ENCODE measurements at regions not wholly inside any gene's neighbourhood (a gene's known extent, or its start where the extent isn't known, plus 50 kb on each side); places are given as distances from the start of the nearest gene placed in this dataset.
"Not testable (repeated sequence)": the region's sequence is repeated elsewhere in the genome, so short reads cannot be mapped to it uniquely, and the experiment has no call there.

DNA sequence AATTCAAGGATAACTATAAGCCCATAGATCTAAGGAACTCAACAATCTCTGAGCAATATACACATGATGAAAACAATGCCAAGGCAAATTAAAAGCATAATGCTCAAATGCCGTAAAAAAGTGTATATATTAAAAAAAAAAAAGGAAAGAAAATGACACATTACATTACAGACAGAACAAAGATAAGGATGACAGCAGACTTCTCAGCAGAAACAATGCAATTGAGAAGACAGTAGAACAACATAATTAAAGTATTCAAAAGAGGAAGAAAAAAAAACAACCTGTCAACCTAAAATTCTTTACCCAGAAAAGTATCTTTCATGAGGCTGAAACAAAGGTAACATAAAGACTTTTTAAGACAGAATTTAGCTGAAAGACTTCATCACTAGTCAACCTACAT, 591.7 kb downstream of the ZNF608 start:
- DNase-seq, result no peak

DNA sequence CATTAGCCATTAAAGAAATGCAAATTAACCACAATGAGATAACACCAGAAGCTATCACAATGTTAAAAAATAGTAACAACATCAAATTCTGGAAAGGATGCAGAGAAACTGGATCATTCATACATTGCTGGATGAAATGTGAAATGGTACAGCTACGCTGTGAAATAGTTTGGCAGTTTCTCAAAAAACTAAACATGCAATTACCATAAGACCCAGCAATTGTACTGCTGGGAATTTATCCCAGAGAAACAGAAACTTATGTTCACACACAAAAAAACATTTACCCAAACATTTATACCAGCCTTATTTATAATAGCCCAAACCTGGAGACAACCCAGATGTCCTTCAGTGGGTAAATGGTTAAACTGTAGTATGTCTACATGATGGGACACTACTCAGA, 592.9 kb downstream of the ZNF608 start:
- DNase-seq, result no peak

GRCh38 chr5:124148574-124148973, 597.9 kb downstream of the ZNF608 start:
- no peak for DNase-seq

- no peak for DNase-seq
Measured at GRCh38 chr5:124140060-124140459, 606.4 kb downstream of the ZNF608 start.

- no peak for DNase-seq
Measured at GRCh38 chr5:124139477-124139876, 607.0 kb downstream of the ZNF608 start.

GRCh38 chr5:124136609-124137008, 609.8 kb downstream of the ZNF608 start:
- DNase-seq, result no peak

DNA sequence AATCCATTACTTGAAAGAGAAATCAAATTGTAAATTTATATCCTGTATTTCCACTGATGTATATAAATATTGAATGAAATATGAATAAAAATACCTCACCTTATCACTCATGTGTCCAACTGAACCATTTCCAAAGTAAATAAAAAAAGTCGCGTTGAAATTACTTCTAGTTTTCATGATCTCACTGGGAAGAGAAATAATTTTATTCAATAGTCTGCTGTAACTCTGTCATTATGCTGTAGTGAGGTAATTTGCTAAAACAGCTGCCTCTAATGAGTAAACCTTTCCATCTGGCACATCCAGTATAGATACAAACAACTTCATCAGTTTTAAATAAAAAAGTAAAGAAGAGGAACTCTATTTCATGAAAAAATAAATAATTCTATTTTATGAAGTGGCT, 611.5 kb downstream of the ZNF608 start:
- DNase-seq, result no peak

DNA sequence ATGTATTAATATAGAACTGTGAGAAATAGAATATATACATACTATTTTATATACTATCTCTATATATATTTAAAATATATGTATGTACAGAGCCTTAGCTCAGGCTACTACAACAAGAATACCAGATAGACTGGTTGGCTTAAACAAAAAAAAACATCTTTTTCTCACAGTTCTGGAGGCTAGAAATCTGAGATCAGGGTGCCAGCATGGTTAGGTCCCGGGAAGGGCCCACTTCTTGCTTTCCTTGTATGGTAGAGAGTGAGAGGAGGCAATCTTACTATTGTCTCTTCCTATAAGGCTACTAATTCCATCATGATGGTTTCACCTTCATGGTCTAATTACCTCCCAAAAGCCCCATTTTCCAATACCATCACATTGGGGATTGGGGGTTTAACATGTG, 613.0 kb downstream of the ZNF608 start:
- DNase-seq, result no peak

- DNase-seq, result no peak
Measured at GRCh38 chr5:124132843-124133242, 613.6 kb downstream of the ZNF608 start.

- no peak for DNase-seq
Measured at GRCh38 chr5:124131466-124131865, 615.0 kb downstream of the ZNF608 start.

DNA sequence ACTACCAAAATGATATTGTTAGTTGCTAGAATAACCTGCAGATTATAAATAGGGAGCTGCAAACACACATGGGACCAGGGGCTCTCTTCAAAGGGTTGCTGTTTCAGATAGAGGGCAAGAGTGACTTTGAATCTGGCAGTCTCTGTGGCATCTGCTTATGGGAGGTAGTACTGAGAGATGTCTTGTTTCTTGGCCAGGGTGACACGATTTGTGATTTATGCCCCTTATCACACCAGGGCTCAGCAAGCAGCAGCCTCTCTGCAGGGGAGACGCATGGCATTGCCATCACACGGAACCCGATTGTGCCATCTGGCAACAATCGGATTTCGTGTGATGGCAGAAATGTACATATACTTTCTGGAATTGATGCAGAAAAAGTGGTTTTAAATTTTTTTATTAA, 615.6 kb downstream of the ZNF608 start:
- DNase-seq, result no peak

DNA sequence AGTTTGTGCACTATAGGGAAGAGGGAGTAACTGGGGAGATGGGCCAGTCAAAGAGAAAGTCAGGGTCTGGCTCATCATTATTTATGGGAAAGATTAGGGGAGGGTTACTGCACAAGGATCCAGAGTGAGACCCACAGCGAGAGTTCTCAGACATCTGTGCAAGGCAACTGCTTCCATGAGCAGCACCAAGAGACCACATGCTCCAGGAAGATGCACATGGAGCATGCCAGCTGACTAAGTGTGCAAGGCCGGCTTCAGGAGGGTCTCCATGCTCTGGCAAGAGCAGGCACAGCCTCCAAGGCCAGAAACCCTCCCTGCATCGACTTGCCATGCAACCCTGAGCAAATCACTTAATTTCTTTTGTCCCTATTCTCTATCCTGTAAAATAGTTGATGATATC, 616.9 kb downstream of the CSNK1G3 start:
- DNase-seq, result no peak

- no peak for DNase-seq
Measured at GRCh38 chr5:124126504-124127217, 614.7 kb downstream of the CSNK1G3 start.

GRCh38 chr5:124124711-124125229, 612.8 kb downstream of the CSNK1G3 start:
- DNase-seq, result no peak

GRCh38 chr5:124121198-124121597, 609.2 kb downstream of the CSNK1G3 start:
- DNase-seq, result no peak

DNA sequence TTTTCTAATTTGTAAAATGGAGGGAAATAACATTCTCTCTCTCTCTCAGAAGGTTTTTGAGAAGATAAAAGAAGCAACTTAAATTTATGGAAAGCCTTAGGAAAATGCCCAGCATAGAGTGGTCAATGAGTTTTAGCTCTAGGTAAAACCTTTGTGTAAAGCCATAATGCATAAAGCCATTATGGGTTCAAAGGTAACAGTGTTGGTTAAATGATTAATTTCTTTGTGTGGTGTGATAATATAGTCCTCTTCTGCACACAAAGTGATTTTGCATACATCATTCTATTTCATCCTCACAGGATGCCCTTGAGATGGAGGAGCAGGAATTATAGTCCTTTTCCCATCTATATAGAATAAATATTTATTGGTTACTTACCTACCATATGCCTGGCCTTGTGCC, 602.9 kb downstream of the CSNK1G3 start:
- DNase-seq, result no peak

- no peak for DNase-seq
Measured at GRCh38 chr5:124111886-124112285, 599.9 kb downstream of the CSNK1G3 start.

GRCh38 chr5:124110942-124111341, 599.0 kb downstream of the CSNK1G3 start:
- no peak for DNase-seq

DNA sequence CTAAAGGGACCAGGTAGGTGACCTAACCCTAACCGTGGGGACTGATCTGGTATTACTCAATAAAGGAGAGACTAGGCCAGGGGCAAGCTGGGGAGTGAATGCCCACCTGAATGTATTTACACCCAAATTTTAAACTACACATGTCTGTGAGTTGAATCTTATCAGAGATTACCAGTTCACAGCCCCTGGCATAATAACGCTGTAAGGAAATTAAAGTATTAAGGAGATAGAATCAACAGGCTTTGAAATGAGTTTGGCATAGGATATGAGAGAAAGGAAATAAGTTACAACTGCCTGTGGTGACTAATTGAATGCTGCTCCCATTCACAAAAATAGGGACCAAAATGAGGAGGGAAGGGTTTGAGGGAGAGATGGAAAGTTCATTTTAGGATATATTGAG, 593.3 kb downstream of the CSNK1G3 start:
- no peak for DNase-seq

DNA sequence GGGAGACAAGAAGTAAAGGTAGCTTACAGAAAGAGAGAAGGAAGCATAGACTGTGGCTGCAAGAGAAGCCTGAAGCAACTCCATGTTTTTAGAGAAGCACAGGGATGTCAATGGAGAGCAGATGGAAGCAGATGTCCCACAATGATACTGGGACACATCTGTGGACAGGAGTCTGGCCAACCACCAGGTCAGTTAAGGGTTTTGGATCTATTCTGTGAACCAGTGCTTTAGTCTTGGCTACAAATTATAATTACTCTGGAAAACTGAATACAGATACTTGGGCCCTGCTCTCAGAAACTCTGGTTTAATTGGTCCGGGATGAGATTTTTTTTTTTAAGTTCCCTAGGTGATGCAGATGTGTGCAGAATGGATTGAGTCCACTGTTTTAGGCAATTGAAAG, 592.8 kb downstream of the CSNK1G3 start:
- DNase-seq, result no peak

GRCh38 chr5:124104344-124104743, 592.4 kb downstream of the CSNK1G3 start:
- no peak for DNase-seq

GRCh38 chr5:124103671-124104070, 591.7 kb downstream of the CSNK1G3 start:
- no peak for DNase-seq

- not testable (repeated sequence) for DNase-seq
Measured at GRCh38 chr5:124103056-124103455, 591.1 kb downstream of the CSNK1G3 start.

DNA sequence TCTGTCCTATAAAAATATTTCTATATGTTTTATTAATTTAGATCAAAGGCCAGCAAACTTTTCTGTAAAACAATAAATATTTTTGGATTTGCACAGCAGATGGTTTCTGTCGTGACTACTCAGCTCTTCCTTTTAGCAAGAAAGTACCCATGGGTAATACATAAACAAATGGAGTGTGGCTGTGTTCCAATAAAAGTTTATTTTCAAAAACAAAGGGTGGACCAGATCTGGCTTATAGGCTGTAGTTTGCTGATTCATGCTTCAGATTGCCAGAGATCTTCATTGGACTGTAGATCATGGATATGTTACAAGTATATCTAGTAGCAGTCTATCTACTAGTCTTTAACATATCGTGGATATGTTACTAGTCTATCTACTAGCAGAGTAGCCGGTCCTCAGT, 590.5 kb downstream of the CSNK1G3 start:
- DNase-seq, result no peak

DNA sequence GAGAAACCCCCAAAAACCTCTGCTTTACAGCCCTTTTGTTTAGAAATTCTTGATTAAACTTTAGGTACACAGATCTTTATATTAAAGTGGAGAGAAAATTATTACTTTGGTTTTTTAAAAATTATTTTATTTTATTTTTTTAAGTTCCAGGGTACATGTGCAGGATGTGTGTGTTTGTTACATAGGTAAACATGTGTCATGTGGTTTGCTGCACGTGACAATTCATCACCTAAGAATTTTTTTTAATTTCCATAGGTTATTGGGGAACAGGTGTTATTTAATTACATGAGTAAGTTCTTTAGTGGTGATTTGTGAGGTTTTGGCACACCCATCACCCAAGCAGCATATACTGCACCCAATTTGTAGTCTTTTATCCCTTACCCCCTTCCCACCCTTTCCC, 581.7 kb downstream of the CSNK1G3 start:
- DNase-seq, result no peak
